ENCODE measurements at regions not wholly inside any gene's neighbourhood (a gene's known extent, or its start where the extent isn't known, plus 50 kb on each side); places are given as distances from the start of the nearest gene placed in this dataset.

- no peak for DNase-seq (ENCODE audit: low spot score)
- no peaks in the 10 kb centered on the region for H3K4me1 ChIP-seq
- no peak overlapping the region for H3K27ac ChIP-seq
- TF ChIP-seq CTCF (IDR thresholded peaks at IDR 0.05): no peak
- H3K36me3 ChIP-seq: no peaks in the 10 kb centered on the region
- no peaks in the 10 kb centered on the region for H3K27me3 ChIP-seq
- H3K9me3 ChIP-seq: no peaks in the 10 kb centered on the region
- H3K4me3 ChIP-seq: no peak overlapping the region
Measured at GRCh38 chr10:117448802-117449201, 73.6 kb upstream of the PDZD8 start.

- no peak overlapping the region for H3K4me3 ChIP-seq
- H3K9me3 ChIP-seq: no peaks in the 10 kb centered on the region
- no peaks in the 10 kb centered on the region for H3K36me3 ChIP-seq
- no peaks in the 10 kb centered on the region for H3K4me1 ChIP-seq
- TF ChIP-seq CTCF (IDR thresholded peaks at IDR 0.05): no peak
- no peaks in the 10 kb centered on the region for H3K27me3 ChIP-seq
- DNase-seq (ENCODE audit: low spot score): no peak
- H3K27ac ChIP-seq: no peak overlapping the region
Measured at GRCh38 chr10:117445992-117446391, 70.8 kb upstream of the PDZD8 start.

DNA sequence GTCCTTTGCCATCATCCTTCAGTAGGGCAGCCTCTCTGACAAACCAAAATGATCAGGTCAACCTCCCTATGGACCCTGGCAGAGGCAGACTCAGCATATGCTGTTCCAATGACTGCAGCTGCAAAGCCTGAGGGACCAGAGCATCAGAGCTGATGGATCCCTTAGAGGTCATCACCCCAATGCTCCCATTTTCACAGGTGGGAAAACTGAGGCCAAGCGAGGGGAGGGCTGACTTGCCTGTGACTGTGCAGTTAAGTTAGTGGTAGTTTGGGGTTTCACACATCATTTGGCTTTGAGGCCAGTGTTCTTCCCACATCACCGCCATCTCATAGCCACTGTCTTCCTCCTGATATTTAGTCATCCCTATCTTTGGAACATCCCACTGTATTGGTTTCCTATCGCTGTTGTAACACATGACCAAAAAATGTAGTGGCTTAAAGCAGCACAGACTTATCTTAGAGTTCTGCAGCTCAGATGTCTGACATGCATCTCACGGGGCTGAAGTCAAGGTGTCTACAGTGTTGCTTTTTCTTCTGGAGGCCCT, 69.3 kb upstream of the PDZD8 start:
- TF ChIP-seq CTCF (IDR thresholded peaks at IDR 0.05): no peak
- Histone ChIP-seq H3K27ac (no peak overlapping the region), H3K9me3 (no peaks in the 10 kb centered on the region), H3K4me3 (no peak overlapping the region), H3K27me3 (no peaks in the 10 kb centered on the region), H3K4me1 (no peaks in the 10 kb centered on the region), H3K36me3 (no peaks in the 10 kb centered on the region)
- DNase-seq (ENCODE audit: low spot score): no peak

- no peak overlapping the region for H3K27ac ChIP-seq
Measured at GRCh38 chr10:117443686-117444041, 68.4 kb upstream of the PDZD8 start.

GRCh38 chr10:117442944-117443685, 67.9 kb upstream of the PDZD8 start:
- DNase-seq (ENCODE audit: low spot score): peak; percentile 87
- peak; percentile 81 to 88 for TF ChIP-seq CTCF (IDR thresholded peaks at IDR 0.05)
- no peak overlapping the region for H3K4me3 ChIP-seq
- H3K4me1 ChIP-seq: no peaks in the 10 kb centered on the region
- no peaks in the 10 kb centered on the region for H3K27me3 ChIP-seq
- no peaks in the 10 kb centered on the region for H3K9me3 ChIP-seq
- no peak overlapping the region for H3K27ac ChIP-seq
- no peaks in the 10 kb centered on the region for H3K36me3 ChIP-seq

More at GRCh38 chr10:117443686-117444041, 68.4 kb upstream of the PDZD8 start:
- TF ChIP-seq CTCF (IDR thresholded peaks at IDR 0.05): no peak
- Histone ChIP-seq H3K4me3 (no peak overlapping the region), H3K27me3 (no peaks in the 10 kb centered on the region), H3K9me3 (no peaks in the 10 kb centered on the region), H3K36me3 (no peaks in the 10 kb centered on the region), H3K4me1 (no peaks in the 10 kb centered on the region)
- DNase-seq (ENCODE audit: low spot score): no peak

- no peak for TF ChIP-seq CTCF (IDR thresholded peaks at IDR 0.05)
- no peak overlapping the region for H3K4me3 ChIP-seq
- H3K4me1 ChIP-seq: no peaks in the 10 kb centered on the region
- no peak overlapping the region for H3K27ac ChIP-seq
- H3K36me3 ChIP-seq: no peaks in the 10 kb centered on the region
- DNase-seq (ENCODE audit: low spot score): no peak
- no peaks in the 10 kb centered on the region for H3K27me3 ChIP-seq
- no peaks in the 10 kb centered on the region for H3K9me3 ChIP-seq
Measured at GRCh38 chr10:117442521-117442920, 67.3 kb upstream of the PDZD8 start.
